ENCODE measurements at regions not wholly inside any gene's neighbourhood (a gene's known extent, or its start where the extent isn't known, plus 50 kb on each side); places are given as distances from the start of the nearest gene placed in this dataset.

DNA sequence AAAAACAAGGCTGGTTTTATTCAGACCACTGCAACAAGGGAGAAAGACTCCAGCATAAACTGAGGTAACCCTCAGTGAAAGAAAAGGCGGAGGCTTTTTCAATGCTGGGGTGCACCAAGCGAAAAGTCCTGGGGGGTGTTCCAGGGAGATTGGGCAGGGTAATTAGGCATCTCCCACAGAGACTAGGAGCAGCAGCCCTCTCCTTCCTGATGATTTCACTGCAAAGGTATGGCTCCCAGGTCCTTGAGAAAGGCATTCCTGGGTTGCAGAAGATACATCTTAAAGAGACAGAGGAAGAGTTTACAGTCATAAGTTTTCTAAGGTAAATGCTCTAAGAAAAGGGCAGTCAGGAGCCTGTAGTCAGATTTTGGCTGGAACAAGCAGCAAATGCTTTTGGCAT is 412.0 kb downstream of the FOXO1 start:
- DNase-seq = no peak
- TF ChIP-seq, protein P1, sequence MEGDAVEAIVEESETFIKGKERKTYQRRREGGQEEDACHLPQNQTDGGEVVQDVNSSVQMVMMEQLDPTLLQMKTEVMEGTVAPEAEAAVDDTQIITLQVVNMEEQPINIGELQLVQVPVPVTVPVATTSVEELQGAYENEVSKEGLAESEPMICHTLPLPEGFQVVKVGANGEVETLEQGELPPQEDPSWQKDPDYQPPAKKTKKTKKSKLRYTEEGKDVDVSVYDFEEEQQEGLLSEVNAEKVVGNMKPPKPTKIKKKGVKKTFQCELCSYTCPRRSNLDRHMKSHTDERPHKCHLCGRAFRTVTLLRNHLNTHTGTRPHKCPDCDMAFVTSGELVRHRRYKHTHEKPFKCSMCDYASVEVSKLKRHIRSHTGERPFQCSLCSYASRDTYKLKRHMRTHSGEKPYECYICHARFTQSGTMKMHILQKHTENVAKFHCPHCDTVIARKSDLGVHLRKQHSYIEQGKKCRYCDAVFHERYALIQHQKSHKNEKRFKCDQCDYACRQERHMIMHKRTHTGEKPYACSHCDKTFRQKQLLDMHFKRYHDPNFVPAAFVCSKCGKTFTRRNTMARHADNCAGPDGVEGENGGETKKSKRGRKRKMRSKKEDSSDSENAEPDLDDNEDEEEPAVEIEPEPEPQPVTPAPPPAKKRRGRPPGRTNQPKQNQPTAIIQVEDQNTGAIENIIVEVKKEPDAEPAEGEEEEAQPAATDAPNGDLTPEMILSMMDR (IDR thresholded peaks at IDR 0.05) = no peak
- no peak overlapping the region for H3K4me2 ChIP-seq (replicated peaks; ENCODE audit: extremely low read depth, low read length, poor library complexity, severe bottlenecking)
- H3K9ac ChIP-seq (ENCODE audit: insufficient read depth, low read length, poor library complexity, severe bottlenecking) = no peak overlapping the region
- no peak overlapping the region for H3K27ac ChIP-seq (ENCODE audit: low read depth in 1 of 2, low read length in 2 of 2)
- H3K9me3 ChIP-seq (replicated peaks in 1 of 2; ENCODE audit: control insufficient read depth in 1 of 2, insufficient read depth in 1 of 2, low read length in 2 of 2) = no peaks in the 10 kb centered on the region
- H3K4me3 ChIP-seq (replicated peaks in 1 of 3; ENCODE audit: low read depth in 2 of 3, low read length in 3 of 3) = no peak overlapping the region
- Mint-ChIP-seq H3K36me3 (no peaks in the 10 kb centered on the region), H3K27me3 (ENCODE audit: low read depth in 3 of 3) (no peaks in the 10 kb centered on the region), H3K4me3 (no peak overlapping the region), H3K9me3 (peaks cover 0 to 4% (median 0%) of the 10 kb centered on the region in 7 donors), H3K27ac (no peak overlapping the region), H3K4me1 (peaks cover 4% of the 10 kb centered on the region)
- WGBS (ENCODE audit: insufficient coverage) = 100% methylated on average over 1 of the region's 2 CpGs
- no peak overlapping the region for H2AFZ ChIP-seq (ENCODE audit: insufficient read depth, low read depth, low read length, poor library complexity, severe bottlenecking)
- no peaks in the 10 kb centered on the region for H3K27me3 ChIP-seq (ENCODE audit: control insufficient read depth in 2 of 2, insufficient read depth in 2 of 2, low read length in 2 of 2)
- H3K4me1 ChIP-seq (ENCODE audit: control insufficient read depth in 1 of 2, insufficient read depth in 2 of 2, low read length in 2 of 2) = no peaks in the 10 kb centered on the region
- no peaks in the 10 kb centered on the region for H4K20me1 ChIP-seq (ENCODE audit: insufficient read depth, low read length)
- intact Hi-C loops (cut with micrococcal nuclease) = no loop called here
- H3K36me3 ChIP-seq (replicated peaks in 1 of 2; ENCODE audit: control insufficient read depth in 1 of 2, insufficient read depth in 2 of 2, low read length in 2 of 2) = no peaks in the 10 kb centered on the region
- H3K79me2 ChIP-seq (ENCODE audit: insufficient read depth, low read length) = no peaks in the 10 kb centered on the region

- TF ChIP-seq, protein P1 (IDR thresholded peaks at IDR 0.05) = no peak
- Mint-ChIP-seq H3K27me3 (ENCODE audit: low read depth in 3 of 3) (no peaks in the 10 kb centered on the region), H3K4me3 (no peak overlapping the region), H3K36me3 (no peaks in the 10 kb centered on the region), H3K4me1 (peaks cover 4% of the 10 kb centered on the region), H3K9me3 (peaks cover 0 to 4% (median 0%) of the 10 kb centered on the region in 7 donors), H3K27ac (no peak overlapping the region)
- H3K9me3 ChIP-seq (replicated peaks in 1 of 2; ENCODE audit: control insufficient read depth in 1 of 2, insufficient read depth in 1 of 2, low read length in 2 of 2) = no peaks in the 10 kb centered on the region
- 64% methylated on average over 2 of the region's 5 CpGs for WGBS (ENCODE audit: insufficient coverage)
- H2AFZ ChIP-seq (ENCODE audit: insufficient read depth, low read depth, low read length, poor library complexity, severe bottlenecking) = no peak overlapping the region
- no peaks in the 10 kb centered on the region for H4K20me1 ChIP-seq (ENCODE audit: insufficient read depth, low read length)
- H3K9ac ChIP-seq (ENCODE audit: insufficient read depth, low read length, poor library complexity, severe bottlenecking) = no peak overlapping the region
- no peaks in the 10 kb centered on the region for H3K27me3 ChIP-seq (ENCODE audit: control insufficient read depth in 2 of 2, insufficient read depth in 2 of 2, low read length in 2 of 2)
- H3K4me3 ChIP-seq (replicated peaks in 1 of 3; ENCODE audit: low read depth in 2 of 3, low read length in 3 of 3) = no peak overlapping the region
- no peak overlapping the region for H3K27ac ChIP-seq (ENCODE audit: low read depth in 1 of 2, low read length in 2 of 2)
- H3K4me2 ChIP-seq (replicated peaks; ENCODE audit: extremely low read depth, low read length, poor library complexity, severe bottlenecking) = no peak overlapping the region
- no peaks in the 10 kb centered on the region for H3K79me2 ChIP-seq (ENCODE audit: insufficient read depth, low read length)
- no peaks in the 10 kb centered on the region for H3K4me1 ChIP-seq (ENCODE audit: control insufficient read depth in 1 of 2, insufficient read depth in 2 of 2, low read length in 2 of 2)
- H3K36me3 ChIP-seq (replicated peaks in 1 of 2; ENCODE audit: control insufficient read depth in 1 of 2, insufficient read depth in 2 of 2, low read length in 2 of 2) = no peaks in the 10 kb centered on the region
- DNase-seq = no peak
- intact Hi-C loops (cut with micrococcal nuclease) = no loop called here
Observed at GRCh38 chr13:40255551-40255950, 410.9 kb downstream of the FOXO1 start.
